ENCODE measurements at regions not wholly inside any gene's neighbourhood (a gene's known extent, or its start where the extent isn't known, plus 50 kb on each side); places are given as distances from the start of the nearest gene placed in this dataset.

DNA sequence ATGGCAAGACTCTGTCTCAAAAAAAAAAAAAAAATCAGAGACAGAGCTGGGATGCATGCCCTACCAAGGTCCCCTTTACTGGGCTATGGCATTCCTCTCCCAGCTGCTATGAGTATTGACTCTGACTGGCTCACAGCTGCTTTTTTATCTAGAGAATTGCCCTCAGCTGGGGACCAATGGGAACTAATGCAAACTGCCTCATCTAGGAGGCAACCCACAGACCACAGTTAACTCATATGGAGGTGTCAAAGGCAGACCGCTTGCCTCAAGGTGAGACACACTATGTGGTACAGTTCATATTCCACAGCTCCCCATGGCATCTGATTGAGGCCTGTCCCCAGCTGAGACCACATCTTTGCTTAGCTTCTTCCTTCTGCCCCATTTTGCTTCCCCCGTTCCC is 183.5 kb upstream of the EOMES start:
- TF ChIP-seq EZH2 (IDR thresholded peaks at IDR 0.05), result no peak
- TF ChIP-seq, protein P1, sequence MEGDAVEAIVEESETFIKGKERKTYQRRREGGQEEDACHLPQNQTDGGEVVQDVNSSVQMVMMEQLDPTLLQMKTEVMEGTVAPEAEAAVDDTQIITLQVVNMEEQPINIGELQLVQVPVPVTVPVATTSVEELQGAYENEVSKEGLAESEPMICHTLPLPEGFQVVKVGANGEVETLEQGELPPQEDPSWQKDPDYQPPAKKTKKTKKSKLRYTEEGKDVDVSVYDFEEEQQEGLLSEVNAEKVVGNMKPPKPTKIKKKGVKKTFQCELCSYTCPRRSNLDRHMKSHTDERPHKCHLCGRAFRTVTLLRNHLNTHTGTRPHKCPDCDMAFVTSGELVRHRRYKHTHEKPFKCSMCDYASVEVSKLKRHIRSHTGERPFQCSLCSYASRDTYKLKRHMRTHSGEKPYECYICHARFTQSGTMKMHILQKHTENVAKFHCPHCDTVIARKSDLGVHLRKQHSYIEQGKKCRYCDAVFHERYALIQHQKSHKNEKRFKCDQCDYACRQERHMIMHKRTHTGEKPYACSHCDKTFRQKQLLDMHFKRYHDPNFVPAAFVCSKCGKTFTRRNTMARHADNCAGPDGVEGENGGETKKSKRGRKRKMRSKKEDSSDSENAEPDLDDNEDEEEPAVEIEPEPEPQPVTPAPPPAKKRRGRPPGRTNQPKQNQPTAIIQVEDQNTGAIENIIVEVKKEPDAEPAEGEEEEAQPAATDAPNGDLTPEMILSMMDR (IDR thresholded peaks at IDR 0.05), result no peak
